ENCODE measurements at regions not wholly inside any gene's neighbourhood (a gene's known extent, or its start where the extent isn't known, plus 50 kb on each side); places are given as distances from the start of the nearest gene placed in this dataset.

- H3K4me3 ChIP-seq (IDR thresholded peaks at IDR 0.05; ENCODE audit: insufficient read depth, low read depth, low read length) = no peak overlapping the region
- no peak overlapping the region for H3K27ac ChIP-seq
- no peaks in the 10 kb centered on the region for H3K36me3 ChIP-seq (ENCODE audit: insufficient read depth)
- no peaks in the 10 kb centered on the region for H3K27me3 ChIP-seq (ENCODE audit: insufficient read depth, low read depth)
- no peak overlapping the region for H3K4me2 ChIP-seq
- H4K20me1 ChIP-seq (ENCODE audit: insufficient read depth) = no peaks in the 10 kb centered on the region
- H3K9ac ChIP-seq = no peak overlapping the region
- H3K79me2 ChIP-seq (ENCODE audit: insufficient read depth, low read depth) = no peaks in the 10 kb centered on the region
- no peaks in the 10 kb centered on the region for H3K4me1 ChIP-seq (ENCODE audit: low read depth, poor library complexity, severe bottlenecking)
- no peak overlapping the region for H2AFZ ChIP-seq (ENCODE audit: low read depth)
- no peak for TF ChIP-seq CTCF (conservative IDR thresholded peaks at IDR 0.05; ENCODE audit: low read depth, low read length)
Measured at GRCh38 chr10:36504758-36505157, 620.6 kb upstream of the ANKRD30A start.

GRCh38 chr10:36500266-36500665, 625.1 kb upstream of the ANKRD30A start:
- Histone ChIP-seq H3K9ac (no peak overlapping the region), H3K4me3 (IDR thresholded peaks at IDR 0.05; ENCODE audit: insufficient read depth, low read depth, low read length) (no peak overlapping the region), H3K4me2 (no peak overlapping the region), H3K27me3 (ENCODE audit: insufficient read depth, low read depth) (no peaks in the 10 kb centered on the region), H3K36me3 (ENCODE audit: insufficient read depth) (no peaks in the 10 kb centered on the region), H3K27ac (no peak overlapping the region), H4K20me1 (ENCODE audit: insufficient read depth) (no peaks in the 10 kb centered on the region), H3K4me1 (ENCODE audit: low read depth, poor library complexity, severe bottlenecking) (no peaks in the 10 kb centered on the region), H2AFZ (ENCODE audit: low read depth) (no peak overlapping the region), H3K79me2 (ENCODE audit: insufficient read depth, low read depth) (no peaks in the 10 kb centered on the region)
- TF ChIP-seq CTCF (conservative IDR thresholded peaks at IDR 0.05; ENCODE audit: low read depth, low read length) = no peak

GRCh38 chr10:36499693-36500092, 625.7 kb upstream of the ANKRD30A start:
- H3K27ac ChIP-seq = no peak overlapping the region
- no peaks in the 10 kb centered on the region for H3K36me3 ChIP-seq (ENCODE audit: insufficient read depth)
- no peak overlapping the region for H2AFZ ChIP-seq (ENCODE audit: low read depth)
- H3K27me3 ChIP-seq (ENCODE audit: insufficient read depth, low read depth) = no peaks in the 10 kb centered on the region
- no peak for TF ChIP-seq CTCF (conservative IDR thresholded peaks at IDR 0.05; ENCODE audit: low read depth, low read length)
- no peaks in the 10 kb centered on the region for H3K79me2 ChIP-seq (ENCODE audit: insufficient read depth, low read depth)
- H3K4me2 ChIP-seq = no peak overlapping the region
- no peaks in the 10 kb centered on the region for H4K20me1 ChIP-seq (ENCODE audit: insufficient read depth)
- H3K9ac ChIP-seq = no peak overlapping the region
- H3K4me1 ChIP-seq (ENCODE audit: low read depth, poor library complexity, severe bottlenecking) = no peaks in the 10 kb centered on the region
- H3K4me3 ChIP-seq (IDR thresholded peaks at IDR 0.05; ENCODE audit: insufficient read depth, low read depth, low read length) = no peak overlapping the region

- TF ChIP-seq CTCF (conservative IDR thresholded peaks at IDR 0.05; ENCODE audit: low read depth, low read length) = no peak
Measured at GRCh38 chr10:36496758-36497157, 628.6 kb upstream of the ANKRD30A start.

More at GRCh38 chr10:36496758-36497157, 628.6 kb upstream of the ANKRD30A start:
- no peak overlapping the region for H3K9ac ChIP-seq
- no peaks in the 10 kb centered on the region for H4K20me1 ChIP-seq (ENCODE audit: insufficient read depth)
- H3K27ac ChIP-seq = no peak overlapping the region
- H3K4me1 ChIP-seq (ENCODE audit: low read depth, poor library complexity, severe bottlenecking) = no peaks in the 10 kb centered on the region
- H3K4me2 ChIP-seq = no peak overlapping the region
- H3K36me3 ChIP-seq (ENCODE audit: insufficient read depth) = no peaks in the 10 kb centered on the region
- H3K4me3 ChIP-seq (IDR thresholded peaks at IDR 0.05; ENCODE audit: insufficient read depth, low read depth, low read length) = no peak overlapping the region
- no peaks in the 10 kb centered on the region for H3K79me2 ChIP-seq (ENCODE audit: insufficient read depth, low read depth)
- H2AFZ ChIP-seq (ENCODE audit: low read depth) = no peak overlapping the region
- H3K27me3 ChIP-seq (ENCODE audit: insufficient read depth, low read depth) = no peaks in the 10 kb centered on the region

Measured in KMS-11 (cell line).